Stomach (tissue), 8 donors: ENCODE measurements at regions not wholly inside any gene's neighbourhood (a gene's known extent, or its start where the extent isn't known, plus 50 kb on each side); places are given as distances from the start of the nearest gene placed in this dataset.

ENCODE experiments used
- DNase-seq, 2 donors: peaks; one replicate each; pipeline versions ENCODE4 v3.0.0 to v3.0.0-alpha.2; 2013 to 2019
- H3K27ac ChIP-seq, 5 donors: fragments of 200-600 bp in 4 of 5; sonication (generic) in 4 of 5; one replicate each; pipeline ENCODE4 v1.5.1; 2013 to 2019; ENCODE audit warnings: mild to moderate bottlenecking in 1 of 5, moderate library complexity in 1 of 5
- H3K27me3 ChIP-seq, 3 donors: fragments of 200-600 bp; sonication (generic); one replicate each; pipeline ENCODE4 v1.5.1; 2017 to 2019; ENCODE audit warnings: mixed run types in 1 of 3
- H3K36me3 ChIP-seq, 4 donors: fragments of 200-600 bp; sonication (generic); 1 replicate in 3 of 4; 2 replicates in 1 of 4; pipeline ENCODE4 v1.5.1; 2016 to 2019
- H3K4me1 ChIP-seq, 4 donors: fragments of 200-600 bp; sonication (generic); one replicate each; pipeline ENCODE4 v1.5.1; 2016 to 2019
- H3K4me3 ChIP-seq, 4 donors: fragments of 200-600 bp; sonication (generic) in 3 of 4; one replicate each; pipeline ENCODE4 v1.5.1; 2016 to 2019; ENCODE audit warnings: mild to moderate bottlenecking in 1 of 4
- H3K9me3 ChIP-seq, 4 donors: fragments of 200-600 bp; sonication (generic); one replicate each; pipeline ENCODE4 v1.5.1; 2016 to 2019
- EP300 ChIP-seq: sonication (generic); formaldehyde crosslinking; IDR thresholded peaks from one replicate; pipeline ENCODE4 v1.6.1; 2017; ENCODE audit warnings: antibody characterized with exemption
- POLR2A ChIP-seq, 4 donors: fragments of 450-650 bp; IDR thresholded peaks; one replicate each; pipeline ENCODE4 v1.6.1; 2016; ENCODE audit warnings: antibody characterized with exemption in 4 of 4, control low read depth in 2 of 4, mild to moderate bottlenecking in 1 of 4, moderate library complexity in 1 of 4
- POLR2AphosphoS5 ChIP-seq, 3 donors: sonication (generic); formaldehyde crosslinking; IDR thresholded peaks; one replicate each; pipeline ENCODE4 v1.6.1; 2016; ENCODE audit warnings: antibody characterized with exemption in 3 of 3
- WGBS, 5 donors: extraction: QIAGEN DNeasy Blood & Tissue Kit in 3 of 5; methylation state at CpG; one replicate each; pipeline versions ENCODE4 v1.1.5 to v1.1.7; 2013 to 2018; 5-methylcytosine and 5-hydroxymethylcytosine counted together
- intact Hi-C: fragments of 100-400 bp; cut with DNase I; formaldehyde crosslinking; loops from one replicate; pipeline ENCODE4 v1.15.1; 2023; ENCODE audit warnings: low total_unique reads
- TF ChIP-seq, protein P1 (sequence below), 7 experiments: fragments of 450-650 bp in 4 of 7; fragments of 200-600 bp in 3 of 7; sonication (generic) in 3 of 7; IDR thresholded peaks; one replicate each; pipeline ENCODE4 v1.5.1; 2016 to 2019; ENCODE audit warnings: antibody characterized with exemption in 7 of 7, control low read depth in 2 of 7, mild to moderate bottlenecking in 1 of 7
- donor health status: healthy with polysubstance abuse.
- donor health status: Bipolar disorder and iron deficiency.
- donor health status: healthy.

DNA sequence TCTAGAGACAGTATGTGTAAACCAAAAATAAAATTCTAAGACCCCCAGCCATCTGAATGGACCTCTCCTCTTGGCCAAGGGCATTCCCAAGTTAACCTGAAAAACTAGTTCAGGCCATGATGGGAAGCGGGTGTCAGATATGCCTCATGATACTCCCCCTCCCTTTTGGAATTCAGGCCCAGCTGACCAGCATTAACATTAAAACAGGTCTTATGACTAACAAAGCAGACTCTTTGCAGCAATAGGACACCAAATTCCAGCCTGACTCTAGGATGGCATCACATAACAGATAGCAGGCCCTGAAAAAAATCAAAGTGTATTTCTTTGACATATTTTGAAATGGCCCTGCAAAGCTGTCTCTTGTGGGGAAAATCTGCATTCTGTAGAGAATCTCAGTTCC is 73.3 kb upstream of the L3MBTL4 start:
- H3K36me3 ChIP-seq, result no peaks in the 10 kb centered on the region
- H3K9me3 ChIP-seq, result no peaks in the 10 kb centered on the region
- H3K4me3 ChIP-seq, result no peak overlapping the region
- no peak for DNase-seq
- intact Hi-C loops, result loop anchor here (10.0 kb wide), 1 partner anchor 613 kb away; no protein-coding TSS in a partner anchor
- no peaks in the 10 kb centered on the region for H3K4me1 ChIP-seq
- H3K27me3 ChIP-seq, result peaks cover 0 to 3% (median 0%) of the 10 kb centered on the region in 3 donors
- no peak overlapping the region for H3K27ac ChIP-seq
- no peak for TF ChIP-seq POLR2AphosphoS5 (IDR thresholded peaks at IDR 0.05)
- WGBS, 5 donors, result 75 to 100% (median 89%) methylated on average over 1 of the region's 1 CpG

DNA sequence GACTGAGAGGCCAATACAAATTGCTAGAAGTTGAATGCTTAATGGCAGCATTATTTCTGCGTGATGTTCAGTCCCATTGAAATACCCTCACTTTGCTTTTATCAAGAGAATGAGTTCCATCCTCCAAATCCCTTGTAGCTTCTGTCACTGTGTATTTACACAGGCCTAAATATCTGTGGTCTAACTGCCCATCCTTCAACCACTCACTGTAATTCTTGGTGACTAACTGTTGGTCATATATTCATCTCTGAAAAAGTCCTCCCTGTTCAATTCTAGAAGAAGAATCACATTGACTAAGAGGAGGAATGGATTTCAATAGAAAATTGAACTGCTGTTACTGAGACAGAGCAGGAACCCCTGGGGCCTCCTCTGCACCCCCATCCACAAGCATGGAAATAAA is 74.2 kb upstream of the L3MBTL4 start:
- Histone ChIP-seq H3K27ac (no peak overlapping the region), H3K4me3 (no peak overlapping the region), H3K4me1 (no peaks in the 10 kb centered on the region), H3K27me3 (peaks cover 0 to 3% (median 0%) of the 10 kb centered on the region in 3 donors), H3K9me3 (no peaks in the 10 kb centered on the region), H3K36me3 (no peaks in the 10 kb centered on the region)
- no peak for DNase-seq
- 91 to 94% (median 91%) methylated on average over 1 of the region's 1 CpG for WGBS, 5 donors
- intact Hi-C loops, result loop anchor here (10.0 kb wide), 1 partner anchor 614 kb away; no protein-coding TSS in a partner anchor
- TF ChIP-seq, protein P1, sequence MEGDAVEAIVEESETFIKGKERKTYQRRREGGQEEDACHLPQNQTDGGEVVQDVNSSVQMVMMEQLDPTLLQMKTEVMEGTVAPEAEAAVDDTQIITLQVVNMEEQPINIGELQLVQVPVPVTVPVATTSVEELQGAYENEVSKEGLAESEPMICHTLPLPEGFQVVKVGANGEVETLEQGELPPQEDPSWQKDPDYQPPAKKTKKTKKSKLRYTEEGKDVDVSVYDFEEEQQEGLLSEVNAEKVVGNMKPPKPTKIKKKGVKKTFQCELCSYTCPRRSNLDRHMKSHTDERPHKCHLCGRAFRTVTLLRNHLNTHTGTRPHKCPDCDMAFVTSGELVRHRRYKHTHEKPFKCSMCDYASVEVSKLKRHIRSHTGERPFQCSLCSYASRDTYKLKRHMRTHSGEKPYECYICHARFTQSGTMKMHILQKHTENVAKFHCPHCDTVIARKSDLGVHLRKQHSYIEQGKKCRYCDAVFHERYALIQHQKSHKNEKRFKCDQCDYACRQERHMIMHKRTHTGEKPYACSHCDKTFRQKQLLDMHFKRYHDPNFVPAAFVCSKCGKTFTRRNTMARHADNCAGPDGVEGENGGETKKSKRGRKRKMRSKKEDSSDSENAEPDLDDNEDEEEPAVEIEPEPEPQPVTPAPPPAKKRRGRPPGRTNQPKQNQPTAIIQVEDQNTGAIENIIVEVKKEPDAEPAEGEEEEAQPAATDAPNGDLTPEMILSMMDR (IDR thresholded peaks at IDR 0.05), result no peak
- TF ChIP-seq POLR2A (IDR thresholded peaks at IDR 0.05) (no peak), POLR2AphosphoS5 (IDR thresholded peaks at IDR 0.05) (no peak), EP300 (no peak)

DNA sequence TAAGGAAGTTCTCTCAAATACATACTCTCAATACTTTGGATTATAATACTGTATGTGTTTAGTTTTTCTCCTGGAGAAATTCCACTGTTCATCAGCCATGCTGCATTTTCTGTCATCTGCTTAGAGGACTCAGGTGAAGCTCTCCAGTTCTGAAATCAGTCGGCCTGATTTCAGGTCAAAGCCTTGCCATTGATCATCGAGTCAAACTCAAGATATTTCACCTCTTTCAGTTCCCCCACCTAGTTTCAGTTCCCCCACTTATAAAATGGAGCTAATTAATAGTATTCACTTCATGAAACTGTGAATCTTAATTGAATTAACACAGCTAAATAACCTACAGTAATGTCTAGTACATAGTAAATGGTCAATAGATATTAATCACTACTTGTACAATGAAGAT is 75.3 kb upstream of the L3MBTL4 start:
- H3K4me3 ChIP-seq, result no peak overlapping the region
- H3K9me3 ChIP-seq, result no peaks in the 10 kb centered on the region
- H3K4me1 ChIP-seq, result no peaks in the 10 kb centered on the region
- H3K27me3 ChIP-seq, result peaks cover 0 to 3% (median 0%) of the 10 kb centered on the region in 3 donors
- no peak for DNase-seq
- H3K36me3 ChIP-seq, result no peaks in the 10 kb centered on the region
- WGBS, 5 donors, result 72 to 83% (median 76%) methylated on average over 2 of the region's 2 CpGs
- intact Hi-C loops, result loop anchor here (10.0 kb wide), 1 partner anchor 615 kb away; no protein-coding TSS in a partner anchor
- TF ChIP-seq EP300 (no peak), POLR2A (IDR thresholded peaks at IDR 0.05) (no peak), POLR2AphosphoS5 (IDR thresholded peaks at IDR 0.05) (no peak)
- TF ChIP-seq, protein P1 (IDR thresholded peaks at IDR 0.05), result no peak
- H3K27ac ChIP-seq, result no peak overlapping the region

DNA sequence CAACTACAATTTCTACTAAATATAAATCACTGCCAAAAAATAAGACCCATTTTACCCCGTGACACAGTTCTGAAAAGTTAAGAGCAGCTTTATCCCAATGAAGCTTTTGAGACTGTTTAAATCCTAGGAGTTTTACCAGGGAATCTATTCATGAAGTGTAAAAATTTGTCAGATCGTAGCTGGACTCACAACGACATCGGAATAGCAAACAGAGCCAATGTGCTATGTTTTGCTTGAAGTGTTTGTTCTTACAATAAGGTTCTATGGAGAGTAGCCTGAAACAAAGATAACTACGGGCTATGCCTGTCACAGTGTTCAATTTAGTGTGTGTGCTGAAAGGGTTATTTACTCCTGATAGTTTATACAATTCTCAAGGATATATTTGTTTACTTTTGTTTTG is 78.5 kb upstream of the L3MBTL4 start:
- peaks cover 0 to 3% (median 0%) of the 10 kb centered on the region in 3 donors for H3K27me3 ChIP-seq
- no peaks in the 10 kb centered on the region for H3K36me3 ChIP-seq
- DNase-seq, result no peak
- TF ChIP-seq POLR2A (IDR thresholded peaks at IDR 0.05) (no peak), POLR2AphosphoS5 (IDR thresholded peaks at IDR 0.05) (no peak), EP300 (no peak)
- TF ChIP-seq, protein P1 (IDR thresholded peaks at IDR 0.05), result no peak
- no peaks in the 10 kb centered on the region for H3K4me1 ChIP-seq
- WGBS, 5 donors, result 23 to 48% (median 32%) methylated on average over 5 of the region's 5 CpGs
- intact Hi-C loops, result no loop called here
- no peak overlapping the region for H3K4me3 ChIP-seq
- no peaks in the 10 kb centered on the region for H3K9me3 ChIP-seq
- no peak overlapping the region for H3K27ac ChIP-seq

DNA sequence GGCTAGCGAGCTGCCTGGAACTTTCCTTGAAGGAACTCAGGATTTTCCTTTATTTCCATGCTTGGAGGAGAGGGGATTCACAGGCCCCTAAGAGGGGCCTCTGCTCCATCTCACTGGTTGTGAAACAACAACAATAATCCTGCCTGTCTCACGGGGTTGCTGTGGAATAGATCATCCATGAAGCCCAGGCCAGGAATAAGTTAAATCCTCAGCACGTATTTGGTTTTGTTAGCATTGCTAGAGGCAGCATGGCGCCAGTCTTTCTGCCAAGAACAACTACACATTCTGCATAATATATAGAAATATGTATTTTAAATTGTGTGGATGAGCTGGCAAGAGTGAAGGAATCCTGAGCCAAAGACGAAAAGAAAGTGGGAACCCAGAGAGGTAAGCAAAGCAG is 80.8 kb upstream of the L3MBTL4 start:
- H3K9me3 ChIP-seq, result no peaks in the 10 kb centered on the region
- H3K27ac ChIP-seq, result no peak overlapping the region
- 69 to 82% (median 77%) methylated on average over 5 of the region's 5 CpGs for WGBS, 5 donors
- no peaks in the 10 kb centered on the region for H3K4me1 ChIP-seq
- intact Hi-C loops, result no loop called here
- H3K27me3 ChIP-seq, result peaks cover 0 to 3% (median 0%) of the 10 kb centered on the region in 3 donors
- no peak for TF ChIP-seq POLR2AphosphoS5 (IDR thresholded peaks at IDR 0.05)
- TF ChIP-seq POLR2A (IDR thresholded peaks at IDR 0.05), result no peak
- TF ChIP-seq EP300, result no peak
- TF ChIP-seq, protein P1 (IDR thresholded peaks at IDR 0.05), result no peak
- H3K4me3 ChIP-seq, result no peak overlapping the region
- no peaks in the 10 kb centered on the region for H3K36me3 ChIP-seq
- DNase-seq, result no peak
